22Rv1 (cell line): ENCODE measurements at regions not wholly inside any gene's neighbourhood (a gene's known extent, or its start where the extent isn't known, plus 50 kb on each side); places are given as distances from the start of the nearest gene placed in this dataset.

ENCODE experiments used
- H3K27ac ChIP-seq: fragments of 450-650 bp; 2 replicates; pipeline ENCODE4 v1.5.1; 2017
- CTCF ChIP-seq: fragments of 450-650 bp; IDR thresholded peaks from 2 replicates; pipeline ENCODE4 v1.5.1; 2017; ENCODE audit warnings: mild to moderate bottlenecking
- ZFX ChIP-seq: fragments of 450-650 bp; IDR thresholded peaks from 2 replicates; pipeline ENCODE4 v1.6.1; 2017; ENCODE audit warnings: antibody characterized with exemption, borderline replicate concordance

GRCh38 chr2:145635706-145636427 is 1115.9 kb upstream of the ZEB2 start:
- TF ChIP-seq CTCF (no peak), ZFX (no peak)
- H3K27ac ChIP-seq: no peak overlapping the region

GRCh38 chr2:145631561-145631960 is 1111.6 kb upstream of the ZEB2 start:
- no peak overlapping the region for H3K27ac ChIP-seq
- no peak for TF ChIP-seq ZFX
- no peak for TF ChIP-seq CTCF

DNA sequence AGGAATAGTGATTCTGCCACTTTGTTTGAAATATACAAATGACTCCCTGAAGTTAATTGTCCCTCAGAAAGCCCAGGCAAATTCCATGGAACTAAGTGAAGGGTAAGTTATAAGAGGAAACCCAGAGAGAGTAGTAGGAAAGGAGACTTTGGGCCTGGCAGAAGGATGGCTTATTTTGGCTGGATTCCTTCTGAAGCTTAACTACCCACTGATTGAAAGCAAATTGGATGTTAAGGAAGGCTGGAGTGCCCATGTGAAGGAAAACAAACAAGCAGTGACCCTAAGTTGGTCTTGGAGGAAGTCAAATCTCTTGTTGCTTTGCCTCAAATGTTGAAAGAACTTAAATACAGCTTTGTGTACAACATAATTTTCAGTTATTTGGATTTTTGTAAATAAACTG is 1106.4 kb upstream of the ZEB2 start:
- no peak for TF ChIP-seq CTCF
- no peak for TF ChIP-seq ZFX
- H3K27ac ChIP-seq: no peak overlapping the region

GRCh38 chr2:145625111-145625510 is 1105.2 kb upstream of the ZEB2 start:
- no peak for TF ChIP-seq ZFX
- TF ChIP-seq CTCF: no peak

DNA sequence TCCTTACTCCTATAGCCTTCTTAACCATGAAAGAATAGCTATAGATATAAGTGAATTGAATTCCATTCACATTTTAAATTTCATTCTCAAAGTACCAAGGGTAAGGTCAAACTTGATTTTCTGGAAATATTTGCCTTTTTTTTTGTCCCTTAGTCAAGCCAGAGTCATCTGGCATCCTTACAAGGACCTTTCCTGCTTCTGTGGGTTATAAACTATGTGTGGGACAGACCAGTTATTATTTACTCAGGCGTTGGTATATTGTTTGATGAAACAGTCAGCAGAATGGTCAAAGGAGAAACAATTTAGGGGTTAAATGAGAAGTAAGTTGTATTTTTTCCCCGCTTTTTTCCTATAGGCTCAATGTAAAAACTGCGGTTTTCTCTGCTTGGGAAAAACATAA is 1103.2 kb upstream of the ZEB2 start:
- no peak for TF ChIP-seq CTCF
- TF ChIP-seq ZFX: no peak
- no peak overlapping the region for H3K27ac ChIP-seq

More at GRCh38 chr2:145625111-145625510, 1105.2 kb upstream of the ZEB2 start:
- no peak overlapping the region for H3K27ac ChIP-seq

DNA sequence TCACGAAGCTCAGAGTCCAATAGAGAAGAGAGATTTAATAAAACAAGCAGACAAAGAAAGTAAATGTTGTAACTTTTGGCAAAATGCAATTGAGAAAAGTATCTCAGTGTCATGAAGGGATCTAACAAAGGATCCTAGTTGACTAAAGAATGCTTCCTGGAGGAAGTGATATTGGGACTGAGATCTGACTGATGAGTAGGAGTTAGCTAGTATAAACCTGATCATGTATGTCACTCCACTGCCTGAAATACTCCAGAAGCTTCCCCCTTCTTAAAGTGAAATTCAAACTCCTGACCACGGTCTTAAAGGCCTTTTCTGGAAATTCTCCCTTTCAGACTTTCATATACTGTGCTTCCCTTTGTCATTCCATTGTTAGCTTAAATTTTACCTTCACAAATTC is 1102.4 kb upstream of the ZEB2 start:
- H3K27ac ChIP-seq: no peak overlapping the region

DNA sequence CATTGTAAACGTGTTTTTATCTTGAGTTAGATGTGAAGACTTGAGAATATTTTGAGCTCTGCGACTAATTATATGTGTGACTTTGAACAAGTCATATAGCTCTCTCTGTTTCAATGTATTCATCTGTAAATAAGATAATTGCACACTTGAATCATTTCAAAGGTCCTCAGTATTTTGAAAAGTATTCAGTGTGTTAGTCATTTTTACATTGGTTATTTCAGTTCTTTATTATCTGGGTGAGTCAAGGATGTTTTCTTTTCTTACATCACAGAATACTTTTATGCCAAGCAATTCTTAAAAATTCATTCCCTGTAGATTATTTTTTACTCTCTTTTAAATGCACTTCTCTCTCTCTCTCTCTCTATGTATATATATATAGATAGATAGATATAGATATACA is 1098.0 kb upstream of the ZEB2 start:
- H3K27ac ChIP-seq: no peak overlapping the region
- no peak for TF ChIP-seq CTCF
- TF ChIP-seq ZFX: no peak

More for the DNA sequence above, 1102.4 kb upstream of the ZEB2 start:
- no peak for TF ChIP-seq ZFX

DNA sequence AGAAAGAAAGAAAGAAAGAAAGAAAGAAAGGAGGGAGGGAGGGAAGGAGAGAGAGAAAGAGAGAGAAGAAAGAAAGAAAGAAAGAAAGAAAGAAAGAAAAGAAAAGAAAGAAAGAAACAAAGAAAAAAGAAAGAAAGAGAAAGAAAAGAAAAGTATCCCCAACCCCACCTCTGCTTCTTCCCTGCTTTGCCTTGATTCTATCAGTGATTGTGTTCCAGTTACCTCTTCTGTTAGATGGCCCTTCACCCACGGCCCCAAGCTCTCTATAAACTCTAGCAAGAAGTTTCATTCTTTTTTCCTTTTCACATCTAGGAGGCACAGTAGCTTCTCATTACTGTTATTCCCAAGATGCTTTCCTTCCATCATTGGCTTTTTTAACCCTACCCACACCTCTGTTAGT is 1097.5 kb upstream of the ZEB2 start:
- H3K27ac ChIP-seq: no peak overlapping the region
- TF ChIP-seq CTCF (no peak), ZFX (no peak)
